Loucy (cell line): ENCODE measurements at regions not wholly inside any gene's neighbourhood (a gene's known extent, or its start where the extent isn't known, plus 50 kb on each side); places are given as distances from the start of the nearest gene placed in this dataset.

ENCODE experiments used
- H2AFZ ChIP-seq: fragments of 200-600 bp; sonication (generic); 2 replicates; pipeline ENCODE4 v1.6.0; 2016; ENCODE audit warnings: antibody characterized with exemption, mild to moderate bottlenecking, low read length, moderate library complexity
- H3F3A ChIP-seq: fragments of 200-600 bp; 2 replicates; pipeline ENCODE4 v1.6.0; 2016; ENCODE audit warnings: antibody characterized with exemption, low read depth, mild to moderate bottlenecking
- H3K27me3 ChIP-seq: fragments of 200-600 bp; sonication (generic); 2 replicates; pipeline ENCODE4 v1.6.1; 2014; ENCODE audit warnings: low read length, mild to moderate bottlenecking; ENCODE audit not compliant: insufficient read depth, poor library complexity, severe bottlenecking
- H3K36me3 ChIP-seq: fragments of 200-600 bp; sonication (generic); 2 replicates; pipeline ENCODE4 v1.6.1; 2016; ENCODE audit warnings: low read length; ENCODE audit not compliant: insufficient read depth
- H3K4me1 ChIP-seq: fragments of 200-600 bp; sonication (generic); 2 replicates; pipeline ENCODE4 v1.5.1; 2014; ENCODE audit warnings: low read length, mild to moderate bottlenecking; ENCODE audit not compliant: insufficient read depth, poor library complexity, severe bottlenecking
- H3K4me2 ChIP-seq: fragments of 200-600 bp; sonication (generic); 2 replicates; pipeline ENCODE4 v1.6.0; 2014; ENCODE audit warnings: antibody characterized with exemption, low read length, low read depth, mild to moderate bottlenecking; ENCODE audit not compliant: poor library complexity, severe bottlenecking
- H3K4me3 ChIP-seq: fragments of 200-600 bp; sonication (generic); 2 replicates; pipeline ENCODE4 v1.5.1; 2014; ENCODE audit warnings: low read length, mild to moderate bottlenecking, mixed read lengths; ENCODE audit not compliant: poor library complexity, severe bottlenecking
- H3K79me2 ChIP-seq: fragments of 200-600 bp; sonication (generic); 2 replicates; pipeline ENCODE4 v1.6.1; 2014; ENCODE audit warnings: low read length; ENCODE audit not compliant: insufficient read depth
- H3K9ac ChIP-seq: fragments of 200-600 bp; sonication (generic); 2 replicates; pipeline ENCODE4 v1.6.0; 2014; ENCODE audit warnings: mild to moderate bottlenecking, low read depth, low read length, moderate library complexity; ENCODE audit not compliant: poor library complexity, severe bottlenecking
- H3K9me2 ChIP-seq: fragments of 200-600 bp; sonication (generic); replicated peaks from 2 replicates; pipeline ENCODE4 v1.6.1; 2016; ENCODE audit warnings: low read depth, low read length, mixed read lengths
- H3K9me3 ChIP-seq: fragments of 200-600 bp; sonication (generic); 2 replicates; pipeline ENCODE4 v1.6.1; 2014; ENCODE audit warnings: mild to moderate bottlenecking, antibody characterized with exemption, low read length, low read depth; ENCODE audit not compliant: insufficient read depth
- H4K20me1 ChIP-seq: fragments of 200-600 bp; sonication (generic); 2 replicates; pipeline ENCODE4 v1.6.0; 2014; ENCODE audit warnings: antibody characterized with exemption, low read length, mild to moderate bottlenecking; ENCODE audit not compliant: insufficient read depth, poor library complexity, severe bottlenecking
- EZH2phosphoT487 ChIP-seq: fragments of 200-600 bp; IDR thresholded peaks from 2 replicates; pipeline ENCODE4 v1.6.1; 2018; ENCODE audit warnings: antibody characterized with exemption, mild to moderate bottlenecking, moderate library complexity, borderline replicate concordance
- TF ChIP-seq, protein P1 (sequence below): fragments of 200-600 bp; sonication (generic); conservative IDR thresholded peaks from 2 replicates; pipeline ENCODE4 v1.5.1; 2014; ENCODE audit warnings: mild to moderate bottlenecking, antibody characterized with exemption, low read length

GRCh38 chr17:53640808-53641207, 181.9 kb upstream of the KIF2B start:
- Histone ChIP-seq H3K27me3 (no peaks in the 10 kb centered on the region), H3K9me2 (no peaks in the 10 kb centered on the region), H3K4me2 (no peak overlapping the region), H3K79me2 (no peaks in the 10 kb centered on the region), H3F3A (no peaks in the 10 kb centered on the region), H4K20me1 (no peaks in the 10 kb centered on the region), H3K4me1 (no peaks in the 10 kb centered on the region), H3K9me3 (no peaks in the 10 kb centered on the region; the same call in 1 of the 2 replicates), H3K36me3 (no peaks in the 10 kb centered on the region), H2AFZ (no peak overlapping the region), H3K9ac (no peak overlapping the region), H3K4me3 (no peak overlapping the region)
- TF ChIP-seq, protein P1, sequence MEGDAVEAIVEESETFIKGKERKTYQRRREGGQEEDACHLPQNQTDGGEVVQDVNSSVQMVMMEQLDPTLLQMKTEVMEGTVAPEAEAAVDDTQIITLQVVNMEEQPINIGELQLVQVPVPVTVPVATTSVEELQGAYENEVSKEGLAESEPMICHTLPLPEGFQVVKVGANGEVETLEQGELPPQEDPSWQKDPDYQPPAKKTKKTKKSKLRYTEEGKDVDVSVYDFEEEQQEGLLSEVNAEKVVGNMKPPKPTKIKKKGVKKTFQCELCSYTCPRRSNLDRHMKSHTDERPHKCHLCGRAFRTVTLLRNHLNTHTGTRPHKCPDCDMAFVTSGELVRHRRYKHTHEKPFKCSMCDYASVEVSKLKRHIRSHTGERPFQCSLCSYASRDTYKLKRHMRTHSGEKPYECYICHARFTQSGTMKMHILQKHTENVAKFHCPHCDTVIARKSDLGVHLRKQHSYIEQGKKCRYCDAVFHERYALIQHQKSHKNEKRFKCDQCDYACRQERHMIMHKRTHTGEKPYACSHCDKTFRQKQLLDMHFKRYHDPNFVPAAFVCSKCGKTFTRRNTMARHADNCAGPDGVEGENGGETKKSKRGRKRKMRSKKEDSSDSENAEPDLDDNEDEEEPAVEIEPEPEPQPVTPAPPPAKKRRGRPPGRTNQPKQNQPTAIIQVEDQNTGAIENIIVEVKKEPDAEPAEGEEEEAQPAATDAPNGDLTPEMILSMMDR: no peak
- no peak for TF ChIP-seq EZH2phosphoT487

- no peaks in the 10 kb centered on the region for H3K79me2 ChIP-seq
- H2AFZ ChIP-seq: no peak overlapping the region
- H3K36me3 ChIP-seq: no peaks in the 10 kb centered on the region
- TF ChIP-seq, protein P1: no peak
- no peak for TF ChIP-seq EZH2phosphoT487
- no peaks in the 10 kb centered on the region for H3F3A ChIP-seq
- no peaks in the 10 kb centered on the region for H3K9me2 ChIP-seq
- H3K4me1 ChIP-seq: no peaks in the 10 kb centered on the region
- H3K27me3 ChIP-seq: no peaks in the 10 kb centered on the region
- no peak overlapping the region for H3K4me3 ChIP-seq
- H3K4me2 ChIP-seq: no peak overlapping the region
- H3K9ac ChIP-seq: no peak overlapping the region
- H3K9me3 ChIP-seq: no peaks in the 10 kb centered on the region
- no peaks in the 10 kb centered on the region for H4K20me1 ChIP-seq
Measured at GRCh38 chr17:53635444-53635843, 187.3 kb upstream of the KIF2B start.

DNA sequence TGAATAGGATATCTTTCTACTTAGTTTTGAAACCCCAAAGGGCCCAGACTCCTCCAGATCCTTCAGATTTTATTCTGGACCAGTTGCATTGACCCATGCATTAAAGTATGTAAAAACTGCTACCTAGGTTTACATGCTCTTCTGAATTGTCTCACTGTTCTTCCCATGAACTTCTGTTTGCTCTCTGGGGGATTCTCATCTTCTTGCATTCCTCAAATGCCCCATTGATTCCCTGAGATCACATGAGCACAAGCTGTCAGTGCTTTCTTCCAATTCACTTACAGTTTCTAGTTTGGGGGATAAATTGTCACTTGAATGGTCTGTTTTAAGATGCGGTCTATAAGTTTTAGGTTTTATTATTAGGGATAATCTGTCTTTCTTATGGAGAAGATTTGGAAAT, 188.9 kb upstream of the KIF2B start:
- H3K9ac ChIP-seq: no peak overlapping the region
- H4K20me1 ChIP-seq: no peaks in the 10 kb centered on the region
- H3K79me2 ChIP-seq: no peaks in the 10 kb centered on the region
- TF ChIP-seq, protein P1: no peak
- TF ChIP-seq EZH2phosphoT487: no peak
- H3K9me2 ChIP-seq: no peaks in the 10 kb centered on the region
- H3K36me3 ChIP-seq: no peaks in the 10 kb centered on the region
- H3K4me3 ChIP-seq: no peak overlapping the region
- H3K4me1 ChIP-seq: no peaks in the 10 kb centered on the region
- no peaks in the 10 kb centered on the region for H3F3A ChIP-seq
- H3K9me3 ChIP-seq: no peaks in the 10 kb centered on the region
- H3K4me2 ChIP-seq: no peak overlapping the region
- no peaks in the 10 kb centered on the region for H3K27me3 ChIP-seq
- no peak overlapping the region for H2AFZ ChIP-seq
